ENCODE measurements at regions not wholly inside any gene's neighbourhood (a gene's known extent, or its start where the extent isn't known, plus 50 kb on each side); places are given as distances from the start of the nearest gene placed in this dataset.

DNA sequence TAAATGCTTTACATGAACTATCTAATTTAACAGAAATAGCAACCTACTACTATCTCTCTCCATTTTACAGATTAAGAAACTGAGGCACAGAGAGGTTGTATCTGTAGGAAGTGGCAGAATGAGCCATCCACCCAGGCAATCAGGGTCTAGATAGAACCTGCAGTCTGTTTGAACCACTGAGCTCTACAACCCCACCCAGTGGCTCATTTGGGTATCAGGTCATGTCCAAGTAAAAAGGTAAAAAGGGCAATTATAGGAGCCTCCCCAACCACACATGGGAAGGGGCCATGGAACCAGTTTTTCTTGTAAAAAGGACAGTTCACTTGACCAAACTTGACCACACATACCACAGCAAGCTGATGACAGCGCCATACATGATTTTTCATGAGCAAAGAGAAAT lies 92.9 kb upstream of the SGCG start:
- DNase-seq (ENCODE audit: low read depth in 1 of 2, low spot score in 2 of 2): peak in 1 of 2 experiments; percentile 69
- TF ChIP-seq FOSL1 (IDR thresholded peaks at IDR 0.05; ENCODE audit: insufficient read depth, low read depth, low read length) (no peak), CREB1 (IDR thresholded peaks at IDR 0.05) (no peak), JUND (IDR thresholded peaks at IDR 0.05; ENCODE audit: low read length) (no peak), CTCF (IDR thresholded peaks at IDR 0.05; ENCODE audit: control extremely low read depth in 1 of 3, insufficient read depth in 1 of 3, low read depth in 1 of 3, low read length in 3 of 3) (peak; percentile 10 to 71 (median 63)), GTF2F1 (IDR thresholded peaks at IDR 0.05; ENCODE audit: borderline replicate concordance, low read depth, low read length) (no peak), SUZ12 (IDR thresholded peaks at IDR 0.05; ENCODE audit: low read length) (no peak), HDAC2 (IDR thresholded peaks at IDR 0.05; ENCODE audit: borderline replicate concordance in 1 of 2, low read depth in 2 of 2, low read length in 2 of 2) (no peak), RAD21 (IDR thresholded peaks at IDR 0.05 in 1 of 2, conservative IDR thresholded peaks at IDR 0.05 in 1 of 2; ENCODE audit: low read depth in 2 of 2, low read length in 2 of 2) (peak; percentile 61 to 71)
- WGBS, 2 experiments (ENCODE audit: extremely low coverage in 1 of 2, insufficient coverage in 1 of 2, insufficient read length in 1 of 2, insufficient replicate concordance in 2 of 2, low coverage in 1 of 2, low lambda C conversion rate in 2 of 2, missing lambda C conversion rate in 1 of 2): 14% methylated on average over 1 of the region's 1 CpG; no CpG with 5 or more reads in 1 of the 2 experiments

More for the DNA sequence above, 92.9 kb upstream of the SGCG start:
- no peak overlapping the region for H2AK5ac ChIP-seq (ENCODE audit: low read depth, low read length)
- ChIA-PET CTCF (ENCODE audit: partially characterized antibody) (interaction anchor here (0.8 to 3.8 kb wide), 20 partner anchors 10 to 287 kb away, joined by 3 to 25 read pairs (median 4); no protein-coding TSS in a partner anchor), POLR2A (ENCODE audit: partially characterized antibody) (no interaction called here)
- H3K27ac ChIP-seq (ENCODE audit: low read depth, low read length): no peak overlapping the region
- no peaks in the 10 kb centered on the region for H4K20me1 ChIP-seq (replicated peaks in 1 of 2; ENCODE audit: control insufficient read depth in 1 of 2, insufficient read depth in 2 of 2, low read length in 2 of 2)
- no peak overlapping the region for H3K4me2 ChIP-seq (ENCODE audit: insufficient read depth in 1 of 2, low read depth in 2 of 2, low read length in 2 of 2)
- H3K14ac ChIP-seq (ENCODE audit: insufficient read length): no peak overlapping the region
- H3K9ac ChIP-seq (replicated peaks in 1 of 4; ENCODE audit: extremely low read depth in 1 of 4, low read depth in 3 of 4, low read length in 3 of 4): no peak overlapping the region
- H2BK5ac ChIP-seq (ENCODE audit: low read depth, low read length): no peak overlapping the region
- H3K79me2 ChIP-seq (ENCODE audit: control insufficient read depth in 1 of 2, insufficient read depth in 2 of 2, low read length in 2 of 2): no peaks in the 10 kb centered on the region
- no peak overlapping the region for H4K5ac ChIP-seq (ENCODE audit: insufficient read length, low read depth, low read length)
- no peaks in the 10 kb centered on the region; a peak in 1 of 7 replicates for H3K27me3 ChIP-seq (replicated peaks in 1 of 4; ENCODE audit: control insufficient read depth in 3 of 4, extremely low read depth in 1 of 4, insufficient read depth in 3 of 4, low read length in 3 of 4)
- H4K8ac ChIP-seq (ENCODE audit: extremely low read depth, insufficient read depth, low read length): no peak overlapping the region
- no peak overlapping the region for H2AFZ ChIP-seq (ENCODE audit: low read length)
- H3K56ac ChIP-seq (replicated peaks; ENCODE audit: insufficient read length, low read depth, low read length): no peak overlapping the region
- no peaks in the 10 kb centered on the region for H3K36me3 ChIP-seq (ENCODE audit: control insufficient read depth in 2 of 4, insufficient read depth in 4 of 4, low read length in 3 of 4)
- H3K79me1 ChIP-seq (ENCODE audit: low read depth, low read length): no peaks in the 10 kb centered on the region
- H3K4ac ChIP-seq (replicated peaks; ENCODE audit: insufficient read length, low read depth, low read length): no peak overlapping the region
- no peak overlapping the region for H2BK12ac ChIP-seq (ENCODE audit: low read depth, low read length)
- no peaks in the 10 kb centered on the region; a peak in 1 of 4 replicates for H3K9me3 ChIP-seq (ENCODE audit: insufficient read depth in 2 of 2, low read depth in 1 of 2, low read length in 1 of 2)
- no peak overlapping the region for H3K18ac ChIP-seq (ENCODE audit: extremely low read depth, low read length)
- no peaks in the 10 kb centered on the region for H3K23me2 ChIP-seq (ENCODE audit: low read depth, low read length)
- H2BK20ac ChIP-seq (ENCODE audit: low read length): no peak overlapping the region
- no peak overlapping the region for H2BK15ac ChIP-seq (ENCODE audit: low read length)
- H2BK120ac ChIP-seq (replicated peaks; ENCODE audit: low read depth, low read length): no peak overlapping the region
- no peak overlapping the region for H4K91ac ChIP-seq (replicated peaks; ENCODE audit: insufficient read length, low read length)
- no peak overlapping the region for H3K4me3 ChIP-seq (ENCODE audit: extremely low read depth in 1 of 4, insufficient read depth in 2 of 4, low read depth in 3 of 4, low read length in 4 of 4)
- no peak overlapping the region for H3K23ac ChIP-seq (ENCODE audit: insufficient read length)
- no peaks in the 10 kb centered on the region for H3K4me1 ChIP-seq (replicated peaks in 1 of 4; ENCODE audit: control insufficient read depth in 3 of 4, insufficient read depth in 4 of 4, low read length in 3 of 4)
- peak; percentile 84 for FAIRE-seq
